Stimulated activated CD4-positive, alpha-beta T cell treated with anti-CD3 and anti-CD28 coated beads, Interleukin-15, amount 100 ng/mL, for 24 hours (primary cell): ENCODE measurements at regions not wholly inside any gene's neighbourhood (a gene's known extent, or its start where the extent isn't known, plus 50 kb on each side); places are given as distances from the start of the nearest gene placed in this dataset.

Experiments
- DNase-seq: peaks from one replicate; pipeline ENCODE4 v3.0.0-alpha.2; 2020

DNA sequence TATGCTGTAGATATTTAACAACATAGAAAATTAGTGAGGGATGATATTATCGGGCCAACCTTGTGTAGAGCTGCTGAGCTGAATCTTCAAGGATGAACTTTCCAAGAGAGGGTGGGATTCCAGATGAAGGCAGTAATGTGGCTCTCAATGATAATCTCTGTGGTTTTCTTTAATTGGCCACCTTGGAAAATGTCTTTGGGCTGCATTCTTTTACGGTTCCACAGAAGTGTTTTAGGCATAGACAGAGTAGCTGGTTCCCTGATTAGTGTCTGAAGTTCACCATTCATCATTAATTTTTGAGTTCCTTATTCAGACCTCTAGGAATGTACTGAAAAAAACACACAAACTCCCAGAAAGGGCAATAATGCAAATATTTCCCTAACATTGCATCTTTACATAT lies 1566.9 kb upstream of the PIK3C3 start:
- DNase-seq, result no peak

- DNase-seq, result no peak
Measured at GRCh38 chr18:40387130-40387787, 1567.8 kb upstream of the PIK3C3 start.

DNA sequence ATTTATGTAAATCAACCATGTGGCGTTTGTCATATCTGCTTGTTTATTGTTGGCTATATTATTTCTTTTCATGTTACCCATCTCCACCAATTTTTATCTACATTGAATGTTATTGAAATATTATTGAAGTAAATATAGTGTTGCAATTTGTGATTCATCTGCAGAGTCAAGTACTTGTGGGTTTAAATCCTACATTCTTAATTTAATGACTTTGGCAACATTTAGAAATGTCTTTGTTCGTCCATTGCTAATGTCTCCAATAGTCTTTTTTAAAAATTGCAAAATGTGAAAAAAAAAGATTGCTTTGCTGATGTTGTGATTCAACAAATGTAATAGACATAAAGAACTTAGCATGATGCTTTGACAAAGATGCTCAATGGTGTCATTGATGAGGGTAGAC lies 1572.8 kb upstream of the PIK3C3 start:
- no peak for DNase-seq

DNA sequence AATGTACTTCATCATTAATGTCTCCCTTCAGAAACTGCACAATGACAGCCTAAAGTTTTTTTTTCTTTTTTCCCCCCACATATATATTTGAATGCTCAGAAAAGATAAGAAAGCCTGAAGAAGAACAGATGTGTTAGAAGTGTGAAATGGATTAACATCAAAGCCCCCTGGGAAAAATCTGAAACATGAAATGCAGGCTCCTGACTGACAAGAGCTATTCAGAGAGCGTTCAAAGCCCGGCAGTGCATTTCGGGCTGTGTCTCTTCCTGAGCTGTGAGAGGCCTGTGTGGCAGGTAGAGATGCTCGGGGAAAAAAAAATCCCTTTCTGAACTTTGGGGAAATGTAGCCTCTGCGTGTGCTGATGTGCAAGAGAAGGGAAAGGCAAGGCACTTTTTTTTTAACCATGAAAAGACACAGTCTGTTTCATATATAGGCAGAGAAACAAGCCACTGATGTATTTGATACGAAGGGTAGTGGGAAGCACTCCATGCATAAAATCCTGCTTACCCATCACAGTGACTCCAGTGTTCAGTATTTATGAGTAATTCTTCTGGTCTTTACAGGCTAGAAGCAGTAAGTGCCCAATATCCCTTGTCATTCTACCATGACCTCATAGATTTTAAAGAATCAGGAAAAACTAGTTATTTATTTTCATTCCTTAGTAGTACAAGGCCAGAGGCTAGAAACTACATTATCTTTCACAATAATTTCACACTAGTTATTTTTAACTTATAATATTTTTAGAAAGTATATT lies 1574.2 kb upstream of the PIK3C3 start:
- no peak for DNase-seq

- no peak for DNase-seq
Measured at GRCh38 chr18:40375837-40376236, 1579.2 kb upstream of the PIK3C3 start.

- no peak for DNase-seq
Measured at GRCh38 chr18:40371673-40372072, 1583.4 kb upstream of the PIK3C3 start.

GRCh38 chr18:40367576-40367975 lies 1587.5 kb upstream of the PIK3C3 start:
- DNase-seq, result no peak

DNA sequence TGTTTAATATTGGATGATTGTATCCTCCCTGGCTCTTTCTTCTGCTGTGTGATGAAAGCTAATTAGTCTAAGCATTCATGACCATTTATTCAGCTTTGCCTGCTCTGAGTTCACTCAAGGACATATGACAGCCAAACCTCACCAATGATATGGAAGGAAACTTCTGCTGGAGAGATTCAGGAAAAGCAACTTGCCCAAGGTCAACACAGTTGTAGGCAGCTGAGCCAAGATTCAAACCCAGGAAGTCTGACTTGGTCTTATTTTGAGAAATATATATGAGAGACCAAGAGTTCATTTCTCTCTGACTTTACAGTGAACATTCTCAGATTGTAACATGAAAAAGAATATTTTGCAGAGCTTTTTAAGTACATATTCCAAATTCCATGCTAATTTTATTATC lies 1588.5 kb upstream of the PIK3C3 start:
- no peak for DNase-seq

GRCh38 chr18:40365526-40365925 lies 1589.5 kb upstream of the PIK3C3 start:
- DNase-seq, result no peak

DNA sequence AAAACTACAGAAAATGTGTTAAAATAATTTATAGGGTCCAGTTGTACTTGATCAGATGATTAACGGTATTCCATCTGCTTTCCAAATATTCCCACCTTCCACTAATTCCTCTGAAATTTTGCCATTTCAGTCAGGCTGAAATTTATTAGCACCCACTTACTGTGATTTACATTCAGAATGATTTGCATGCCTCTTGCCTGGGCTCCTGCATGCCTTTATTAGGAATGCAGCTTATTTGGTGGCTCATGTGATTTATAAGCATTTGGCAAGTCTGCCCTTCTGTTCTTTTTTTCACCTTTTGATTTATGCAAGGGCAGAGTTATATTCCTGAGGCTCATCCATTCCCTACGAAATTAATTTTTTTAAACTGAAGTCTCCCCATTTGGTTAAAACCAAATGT lies 1594.5 kb upstream of the PIK3C3 start:
- no peak for DNase-seq

DNA sequence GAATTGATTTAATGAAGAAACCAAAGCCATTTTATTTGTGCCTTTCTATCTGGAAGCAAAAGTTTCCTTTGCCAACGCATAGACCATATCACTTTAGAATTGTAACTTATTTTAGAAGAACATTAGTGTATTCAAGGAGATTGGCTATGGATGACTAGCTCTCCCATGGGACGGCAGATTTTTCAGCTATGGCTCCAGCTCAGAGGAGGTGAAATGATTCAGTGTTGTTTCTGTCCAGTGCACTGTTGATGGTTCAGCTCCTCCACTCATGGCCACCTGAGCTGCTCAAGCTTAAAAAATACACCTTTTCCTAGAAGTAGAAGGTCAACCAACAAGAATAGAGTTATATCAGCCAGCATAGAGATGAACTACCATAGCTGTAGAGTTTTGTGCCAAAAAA lies 1597.5 kb upstream of the PIK3C3 start:
- no peak for DNase-seq

- DNase-seq, result no peak
Measured at GRCh38 chr18:40356168-40356567, 1598.9 kb upstream of the PIK3C3 start.

- no peak for DNase-seq
Measured at GRCh38 chr18:40355726-40356125, 1599.3 kb upstream of the PIK3C3 start.

DNA sequence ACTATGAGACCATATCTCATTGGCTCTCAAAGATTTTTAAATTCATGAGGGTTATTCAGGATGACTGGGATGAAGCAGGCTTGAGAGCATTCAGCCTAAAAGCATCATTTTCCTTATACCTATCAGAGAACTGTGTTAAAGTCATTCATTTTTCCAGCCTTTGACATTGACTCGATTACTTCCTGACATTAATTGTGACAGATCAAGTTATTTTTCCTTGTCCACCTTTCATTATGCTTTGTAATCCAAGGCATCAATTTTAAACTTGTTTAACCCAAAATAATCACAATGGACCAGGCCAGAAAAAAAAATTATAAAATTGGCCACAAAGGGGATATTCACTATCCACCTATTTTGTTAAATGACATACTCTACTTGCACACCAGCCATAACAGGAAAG lies 1606.8 kb upstream of the PIK3C3 start:
- DNase-seq, result no peak

DNA sequence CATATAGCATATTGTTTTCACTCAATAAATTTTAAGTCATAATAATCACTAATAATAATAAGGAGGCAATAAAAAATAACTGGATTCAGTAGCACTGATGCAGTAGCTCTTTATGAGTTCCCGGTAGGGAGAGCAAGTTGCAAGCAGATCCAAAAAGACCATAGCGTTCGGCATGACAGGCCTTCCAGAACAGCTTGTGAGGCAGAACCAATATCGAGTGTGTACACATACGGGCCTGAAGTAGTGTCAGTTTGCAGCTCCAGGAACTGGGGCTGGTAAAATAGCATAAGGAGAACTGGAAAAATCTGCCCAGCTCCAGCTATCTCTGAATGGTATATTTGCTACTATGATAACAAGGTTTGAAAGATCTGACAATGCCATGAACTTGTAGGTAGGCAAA lies 1607.8 kb upstream of the PIK3C3 start:
- no peak for DNase-seq

- no peak for DNase-seq
Measured at GRCh38 chr18:40346146-40346545, 1608.9 kb upstream of the PIK3C3 start.

GRCh38 chr18:40341701-40342100 lies 1613.3 kb upstream of the PIK3C3 start:
- no peak for DNase-seq

GRCh38 chr18:40338284-40338683 lies 1616.8 kb upstream of the PIK3C3 start:
- DNase-seq, result no peak

GRCh38 chr18:40326985-40327384 lies 1628.0 kb upstream of the PIK3C3 start:
- no peak for DNase-seq

DNA sequence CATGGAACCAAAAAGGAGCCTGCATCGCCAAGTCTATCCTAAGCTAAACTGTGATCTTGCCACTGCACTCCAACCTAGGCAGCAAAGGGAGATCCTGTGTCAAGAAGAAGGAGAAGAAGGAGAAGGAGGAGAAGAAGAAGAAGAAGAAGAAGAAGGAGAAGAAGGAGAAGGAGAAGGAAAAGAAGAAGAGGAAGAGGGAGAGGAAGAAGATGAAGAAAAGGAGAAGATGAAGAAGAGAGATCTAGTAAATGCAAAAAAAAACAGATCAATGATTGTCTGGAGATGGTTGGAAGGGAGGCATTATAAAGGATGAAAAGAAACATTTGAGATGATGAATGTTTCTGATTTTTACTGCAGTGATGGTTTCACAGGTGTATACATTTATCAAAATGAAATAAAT lies 1629.0 kb upstream of the PIK3C3 start:
- no peak for DNase-seq

DNA sequence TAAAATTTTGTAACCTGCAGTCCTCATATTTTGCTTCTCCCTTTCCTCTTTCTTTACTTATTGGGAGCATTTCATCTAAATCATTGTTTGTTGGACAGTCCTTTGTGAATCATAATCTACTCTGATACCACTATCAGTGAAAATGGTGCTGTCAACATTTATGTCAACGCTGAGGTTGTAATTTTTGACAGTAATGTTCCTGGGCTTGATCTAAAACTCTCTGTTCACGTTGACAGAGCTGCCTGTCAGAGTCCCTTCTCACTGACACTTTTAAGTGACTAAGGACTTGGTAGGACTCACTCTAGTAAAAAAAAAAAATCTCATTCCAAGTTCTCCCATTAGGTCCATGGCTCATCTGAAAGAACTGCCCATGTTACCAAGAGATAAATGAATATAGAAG lies 1640.8 kb upstream of the PIK3C3 start:
- no peak for DNase-seq

GRCh38 chr18:40313030-40313642 lies 1641.9 kb upstream of the PIK3C3 start:
- no peak for DNase-seq

GRCh38 chr18:40307627-40308026 lies 1647.4 kb upstream of the PIK3C3 start:
- DNase-seq, result no peak

DNA sequence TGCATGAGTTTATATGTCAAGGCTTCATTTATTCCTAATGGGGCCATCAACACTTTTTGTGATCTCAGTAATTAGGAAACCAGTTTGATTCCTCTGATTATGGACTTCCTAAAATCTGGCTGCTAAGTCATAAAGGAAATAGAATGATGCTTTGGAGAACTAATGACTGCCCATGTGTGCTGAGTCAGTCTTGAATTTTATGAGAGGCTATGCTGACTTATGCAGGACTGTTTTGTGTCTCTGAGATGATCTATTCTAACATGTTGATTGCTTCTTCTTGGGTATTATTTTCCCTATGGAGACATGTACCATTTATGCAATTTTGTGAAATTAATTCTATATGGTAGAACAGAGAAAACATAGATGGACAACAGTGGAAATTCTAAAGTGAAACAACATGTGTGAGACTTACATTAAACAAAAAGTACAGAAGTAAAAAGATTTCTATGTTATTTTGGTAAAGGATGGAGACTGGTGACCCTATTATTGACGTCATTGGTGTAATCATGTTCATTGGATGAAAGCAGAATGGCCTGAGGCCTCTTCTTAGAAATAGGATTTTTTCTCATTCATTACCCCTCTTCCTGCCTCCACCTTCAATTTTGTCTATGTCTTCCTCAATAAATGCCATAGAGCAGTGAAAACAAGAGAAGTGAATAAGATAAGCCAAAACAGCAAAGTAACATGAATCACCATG lies 1658.2 kb upstream of the PIK3C3 start:
- no peak for DNase-seq
